ENCODE measurements at regions not wholly inside any gene's neighbourhood (a gene's known extent, or its start where the extent isn't known, plus 50 kb on each side); places are given as distances from the start of the nearest gene placed in this dataset.

GRCh38 chr5:5371005-5371404 lies 51.5 kb upstream of the ICE1 start:
- H2AFZ ChIP-seq (ENCODE audit: low read depth, low read length): no peak overlapping the region
- no peak overlapping the region for H3K4me3 ChIP-seq
- ChIA-PET POLR2A (interaction anchor here (0.5 kb wide), 1 partner anchor 103 kb away, joined by 3 read pairs; no protein-coding TSS in a partner anchor), CTCF (ENCODE audit: low intra/inter-chr PET ratio) (no interaction called here)
- H3K4me1 ChIP-seq (replicated peaks in 1 of 2; ENCODE audit: control insufficient read depth in 2 of 2, insufficient read depth in 2 of 2, low read length in 2 of 2): peaks cover 0 to 17% of the 10 kb centered on the region in 2 experiments; a peak in 3 of 5 replicates
- no peak for FAIRE-seq
- no peak overlapping the region for H3K9ac ChIP-seq (ENCODE audit: insufficient read depth in 1 of 2, low read depth in 2 of 2, low read length in 2 of 2)
- H3K27me3 ChIP-seq (ENCODE audit: control insufficient read depth in 2 of 2, insufficient read depth in 2 of 2, low read length in 2 of 2): peaks cover 0 to 12% of the 10 kb centered on the region in 2 experiments; a peak in 1 of 5 replicates
- H4K20me1 ChIP-seq (replicated peaks; ENCODE audit: control insufficient read depth, insufficient read depth, low read length): no peaks in the 10 kb centered on the region
- BruUV-seq (replicated peaks): no TSS peak
- no peaks in the 10 kb centered on the region for H3K9me3 ChIP-seq (replicated peaks; ENCODE audit: control insufficient read depth, insufficient read depth, low read depth, low read length)
- in situ Hi-C loops (cut with MboI) (no loop called here), intact Hi-C loops (cut with micrococcal nuclease) (no loop called here)
- H3K27ac ChIP-seq (ENCODE audit: extremely low read depth, low read depth, low read length): no peak overlapping the region
- no peak for DNase-seq (ENCODE audit: extremely low read depth in 1 of 4, low spot score in 3 of 4)
- no peak for ATAC-seq
- TF ChIP-seq NKRF (IDR thresholded peaks at IDR 0.05; ENCODE audit: borderline replicate concordance) (no peak), POLR2G (IDR thresholded peaks at IDR 0.05; ENCODE audit: low read depth, low read length) (no peak), SETDB1 (IDR thresholded peaks at IDR 0.05; ENCODE audit: low read length) (no peak), ZNF586 (CRISPR knock-in tag; conservative IDR thresholded peaks at IDR 0.05) (no peak), JUN (IDR thresholded peaks at IDR 0.05; ENCODE audit: borderline replicate concordance, low read depth, low read length) (no peak), JUN (CRISPR knock-in tag; IDR thresholded peaks at IDR 0.05; ENCODE audit: borderline replicate concordance) (no peak), ZNF766 (CRISPR knock-in tag; conservative IDR thresholded peaks at IDR 0.05) (no peak), ZC3H8 (IDR thresholded peaks at IDR 0.05) (no peak), KHSRP (IDR thresholded peaks at IDR 0.05) (no peak), ZNF124 (CRISPR knock-in tag; IDR thresholded peaks at IDR 0.05) (no peak), TEAD1 (CRISPR knock-in tag; IDR thresholded peaks at IDR 0.05) (no peak), KAT2B (IDR thresholded peaks at IDR 0.05; ENCODE audit: low read depth, low read length) (no peak), CBX5 (IDR thresholded peaks at IDR 0.05; ENCODE audit: borderline replicate concordance, low read depth) (no peak), ZNF785 (CRISPR knock-in tag; IDR thresholded peaks at IDR 0.05) (no peak), RUNX1 (IDR thresholded peaks at IDR 0.05; ENCODE audit: low read depth) (no peak)
- TF ChIP-seq, protein P1, sequence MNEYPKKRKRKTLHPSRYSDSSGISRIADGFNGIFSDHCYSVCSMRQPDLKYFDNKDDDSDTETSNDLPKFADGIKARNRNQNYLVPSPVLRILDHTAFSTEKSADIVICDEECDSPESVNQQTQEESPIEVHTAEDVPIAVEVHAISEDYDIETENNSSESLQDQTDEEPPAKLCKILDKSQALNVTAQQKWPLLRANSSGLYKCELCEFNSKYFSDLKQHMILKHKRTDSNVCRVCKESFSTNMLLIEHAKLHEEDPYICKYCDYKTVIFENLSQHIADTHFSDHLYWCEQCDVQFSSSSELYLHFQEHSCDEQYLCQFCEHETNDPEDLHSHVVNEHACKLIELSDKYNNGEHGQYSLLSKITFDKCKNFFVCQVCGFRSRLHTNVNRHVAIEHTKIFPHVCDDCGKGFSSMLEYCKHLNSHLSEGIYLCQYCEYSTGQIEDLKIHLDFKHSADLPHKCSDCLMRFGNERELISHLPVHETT (CRISPR knock-in tag; conservative IDR thresholded peaks at IDR 0.05 in 1 of 2, IDR thresholded peaks at IDR 0.05 in 1 of 2): no peak
- H3K79me2 ChIP-seq (ENCODE audit: control insufficient read depth, insufficient read depth, low read length): no peaks in the 10 kb centered on the region
- no peaks in the 10 kb centered on the region for H3K9me1 ChIP-seq (ENCODE audit: control insufficient read depth, insufficient read depth, low read length)
- WGBS (ENCODE audit: insufficient coverage, low coverage, missing lambda C conversion rate): 5% methylated on average over 6 of the region's 6 CpGs
- H3K36me3 ChIP-seq (ENCODE audit: control insufficient read depth, insufficient read depth, low read length): no peaks in the 10 kb centered on the region
- no peak overlapping the region for H3K4me2 ChIP-seq (ENCODE audit: insufficient read depth, low read length)
